ENCODE measurements at regions not wholly inside any gene's neighbourhood (a gene's known extent, or its start where the extent isn't known, plus 50 kb on each side); places are given as distances from the start of the nearest gene placed in this dataset.

- DNase-seq (ENCODE audit: low read depth) = no peak
- TF ChIP-seq CTCF (conservative IDR thresholded peaks at IDR 0.05; ENCODE audit: low read length) = no peak
- no peak overlapping the region for H3K4me3 ChIP-seq (ENCODE audit: low read length)
These were observed 150.7 kb upstream of the SOX4 start for GRCh38 chr6:21442874-21443273.

DNA sequence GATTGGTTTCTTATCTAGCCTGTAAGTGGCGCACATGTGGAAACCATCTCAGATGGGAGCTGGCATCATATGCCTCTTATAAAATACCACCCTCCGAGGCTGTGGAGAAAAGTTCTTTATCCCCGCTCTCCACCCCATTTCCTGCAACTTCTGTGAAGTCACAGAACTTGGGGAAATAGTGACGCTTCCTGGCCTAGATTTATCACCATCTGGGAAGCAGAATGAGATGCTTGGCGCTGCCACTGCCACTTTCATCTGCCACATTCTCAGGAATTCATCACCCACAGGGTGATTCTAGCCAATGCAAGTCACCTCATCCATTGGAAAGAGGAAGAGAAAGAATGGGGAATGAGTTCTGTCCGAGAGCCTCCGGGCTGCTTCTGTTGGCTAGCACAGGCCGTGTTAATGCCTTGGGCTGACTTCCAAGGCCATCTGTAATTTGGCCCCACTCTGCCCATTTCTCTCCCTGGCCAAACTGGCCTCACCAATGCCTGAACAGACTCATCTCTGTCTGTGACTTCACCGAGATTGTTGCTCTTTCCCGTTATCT, 148.8 kb upstream of the SOX4 start:
- no peak for DNase-seq (ENCODE audit: low read depth)
- no peak overlapping the region for H3K4me3 ChIP-seq (ENCODE audit: low read length)
- TF ChIP-seq CTCF (conservative IDR thresholded peaks at IDR 0.05; ENCODE audit: low read length) = no peak

DNA sequence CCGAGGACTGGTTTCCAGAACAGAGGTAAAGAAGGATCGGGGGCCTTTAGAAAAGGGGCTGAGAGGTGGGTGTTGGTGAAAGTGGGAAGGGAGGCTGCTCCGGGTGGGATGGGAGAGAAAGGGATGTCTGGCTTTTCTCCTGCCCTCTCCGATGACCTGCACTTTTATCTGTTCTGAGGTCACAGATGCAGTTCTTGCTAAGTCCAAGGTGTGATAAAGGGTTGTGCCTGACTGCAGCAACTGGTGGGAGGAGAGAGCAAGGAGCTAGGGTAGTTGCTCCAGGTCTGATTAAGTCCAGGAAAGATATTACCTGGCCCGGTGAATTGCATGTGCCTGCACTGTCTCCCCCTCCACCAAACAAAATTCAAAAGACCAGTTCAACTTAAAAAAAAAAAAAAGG, 145.6 kb upstream of the SOX4 start:
- no peak overlapping the region for H3K4me3 ChIP-seq (ENCODE audit: low read length)
- TF ChIP-seq CTCF (conservative IDR thresholded peaks at IDR 0.05; ENCODE audit: low read length) = no peak
- DNase-seq (ENCODE audit: low read depth) = no peak

DNA sequence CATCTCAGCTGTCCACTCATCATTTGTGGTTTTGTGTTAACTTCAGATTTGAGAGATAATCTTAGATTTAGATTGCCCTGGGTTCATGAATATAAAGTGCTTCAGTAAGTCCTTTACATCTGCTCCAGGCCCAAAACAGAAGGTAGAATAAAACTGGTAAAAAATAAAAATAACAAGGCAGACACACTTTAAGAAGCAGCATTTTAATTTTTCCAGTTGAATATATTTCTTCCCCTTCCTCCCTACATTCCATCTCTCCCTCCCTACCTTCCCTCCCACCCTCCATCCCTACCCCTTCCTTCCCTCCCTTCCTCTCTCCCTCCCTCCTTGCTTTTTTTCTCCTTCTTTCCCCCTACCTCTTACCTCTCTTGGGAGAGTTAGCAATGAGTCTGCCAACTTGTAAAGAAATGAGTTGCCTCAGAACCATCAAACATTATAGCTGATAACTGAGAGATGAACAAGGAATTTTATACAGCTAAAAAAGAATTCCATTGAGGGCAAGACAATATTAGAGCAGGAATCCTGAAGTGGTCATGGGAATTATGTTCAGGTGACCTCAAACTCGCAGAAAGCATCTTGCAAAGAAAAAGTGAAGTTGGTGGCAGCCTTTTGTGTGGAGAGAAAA, 145.0 kb upstream of the SOX4 start:
- no peak overlapping the region for H3K4me3 ChIP-seq (ENCODE audit: low read length)
- DNase-seq (ENCODE audit: low read depth) = no peak
- no peak for TF ChIP-seq CTCF (conservative IDR thresholded peaks at IDR 0.05; ENCODE audit: low read length)

DNA sequence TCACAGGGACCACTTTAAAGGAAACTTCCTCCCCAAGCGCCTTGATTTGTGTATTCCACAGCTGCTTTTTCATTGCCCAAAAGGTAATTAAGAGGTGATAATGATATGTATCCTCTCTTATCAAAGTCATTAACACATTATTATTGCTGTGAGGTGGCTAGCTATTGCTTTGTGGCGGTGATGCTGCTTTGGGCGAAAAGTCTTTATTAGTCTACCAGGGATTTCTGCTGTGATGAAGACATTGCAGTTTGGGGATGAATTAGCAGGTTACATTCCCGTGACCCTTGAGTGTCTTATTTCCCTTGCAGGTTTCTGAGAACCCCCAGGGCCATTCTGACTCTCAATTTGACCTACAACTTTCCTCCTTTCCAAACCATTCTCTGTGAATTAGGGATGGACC, 143.4 kb upstream of the SOX4 start:
- DNase-seq (ENCODE audit: low read depth) = no peak
- no peak overlapping the region for H3K4me3 ChIP-seq (ENCODE audit: low read length)
- TF ChIP-seq CTCF (conservative IDR thresholded peaks at IDR 0.05; ENCODE audit: low read length) = no peak

- no peak overlapping the region for H3K4me3 ChIP-seq (ENCODE audit: low read length)
- TF ChIP-seq CTCF (conservative IDR thresholded peaks at IDR 0.05; ENCODE audit: low read length) = no peak
- no peak for DNase-seq (ENCODE audit: low read depth)
These were observed 142.9 kb upstream of the SOX4 start for GRCh38 chr6:21450628-21451027.

- H3K4me3 ChIP-seq (ENCODE audit: low read length) = no peak overlapping the region
- DNase-seq (ENCODE audit: low read depth) = no peak
- TF ChIP-seq CTCF (conservative IDR thresholded peaks at IDR 0.05; ENCODE audit: low read length) = no peak
These were observed 142.0 kb upstream of the SOX4 start for GRCh38 chr6:21451546-21452013.
